HG02885 (cell line): ENCODE measurements at regions not wholly inside any gene's neighbourhood (a gene's known extent, or its start where the extent isn't known, plus 50 kb on each side); places are given as distances from the start of the nearest gene placed in this dataset.

ENCODE experiments used
- ATAC-seq: cut with Tn5 transposase; IDR thresholded peaks from one replicate; pipeline ENCODE4 v1.9.1; 2021; ENCODE audit warnings: mild to moderate bottlenecking; ENCODE audit not compliant: unreplicated experiment, poor library complexity

DNA sequence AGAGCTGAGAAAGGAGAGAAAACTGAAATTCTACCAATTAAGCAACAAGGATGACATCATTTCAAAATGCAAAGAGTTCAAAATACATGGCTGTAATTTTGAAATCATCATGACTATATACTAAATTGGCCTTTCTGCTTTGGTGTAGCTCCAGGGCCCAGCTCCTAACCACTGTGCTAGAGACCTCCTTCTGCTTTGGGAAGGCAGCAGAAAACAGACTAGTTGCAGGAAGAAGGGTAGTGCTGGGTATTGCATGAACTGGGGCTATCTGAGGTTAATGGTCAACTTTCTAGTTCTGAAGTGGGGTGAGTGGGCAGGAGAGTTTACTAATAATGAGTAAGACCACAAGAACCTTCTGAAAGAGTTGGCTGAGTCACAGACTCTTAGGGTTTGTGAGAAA is 66.2 kb downstream of the PTGER2 start:
- ATAC-seq = peak; percentile 99
